ENCODE measurements at regions not wholly inside any gene's neighbourhood (a gene's known extent, or its start where the extent isn't known, plus 50 kb on each side); places are given as distances from the start of the nearest gene placed in this dataset.

DNA sequence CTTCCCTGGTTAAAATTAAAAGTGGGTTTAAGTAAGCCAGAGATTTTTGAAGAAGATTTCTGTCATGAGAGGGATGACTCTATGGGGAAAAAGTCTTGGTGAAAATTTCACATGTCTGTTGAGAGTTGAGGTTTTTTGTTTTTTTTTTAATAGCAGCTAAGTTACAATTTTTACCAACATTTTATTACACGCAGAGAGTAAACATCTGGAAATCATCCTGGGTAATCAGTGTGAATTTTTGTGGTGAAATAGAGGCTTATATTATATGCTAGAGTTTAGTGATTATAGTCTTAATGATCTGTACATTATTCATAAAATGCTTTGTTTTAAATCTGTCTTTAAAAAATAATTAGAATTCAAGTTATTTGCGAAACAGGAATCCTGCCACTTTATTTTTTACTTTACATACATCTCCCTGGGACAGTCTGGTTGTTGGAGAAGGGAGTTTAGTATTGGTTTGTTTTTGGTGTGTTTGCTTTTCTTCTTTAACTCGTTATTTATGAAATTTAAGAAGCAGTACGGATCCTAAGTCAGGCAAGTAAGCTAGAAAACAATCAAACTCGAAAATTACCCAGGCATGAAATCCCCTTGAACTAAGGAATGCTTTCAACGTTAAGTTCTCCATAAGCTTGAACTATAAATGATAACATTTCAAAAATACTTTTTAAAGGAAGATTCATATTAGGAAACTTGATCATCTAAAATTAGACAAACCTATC, 143.4 kb upstream of the TSC22D2 start:
- no peak for DNase-seq

GRCh38 chr3:150261958-150262357, 146.1 kb upstream of the TSC22D2 start:
- no peak for DNase-seq

- DNase-seq: no peak
Measured at GRCh38 chr3:150261418-150261817, 146.7 kb upstream of the TSC22D2 start.

- no peak for DNase-seq
Measured at GRCh38 chr3:150260398-150260710, 147.7 kb upstream of the TSC22D2 start.

DNA sequence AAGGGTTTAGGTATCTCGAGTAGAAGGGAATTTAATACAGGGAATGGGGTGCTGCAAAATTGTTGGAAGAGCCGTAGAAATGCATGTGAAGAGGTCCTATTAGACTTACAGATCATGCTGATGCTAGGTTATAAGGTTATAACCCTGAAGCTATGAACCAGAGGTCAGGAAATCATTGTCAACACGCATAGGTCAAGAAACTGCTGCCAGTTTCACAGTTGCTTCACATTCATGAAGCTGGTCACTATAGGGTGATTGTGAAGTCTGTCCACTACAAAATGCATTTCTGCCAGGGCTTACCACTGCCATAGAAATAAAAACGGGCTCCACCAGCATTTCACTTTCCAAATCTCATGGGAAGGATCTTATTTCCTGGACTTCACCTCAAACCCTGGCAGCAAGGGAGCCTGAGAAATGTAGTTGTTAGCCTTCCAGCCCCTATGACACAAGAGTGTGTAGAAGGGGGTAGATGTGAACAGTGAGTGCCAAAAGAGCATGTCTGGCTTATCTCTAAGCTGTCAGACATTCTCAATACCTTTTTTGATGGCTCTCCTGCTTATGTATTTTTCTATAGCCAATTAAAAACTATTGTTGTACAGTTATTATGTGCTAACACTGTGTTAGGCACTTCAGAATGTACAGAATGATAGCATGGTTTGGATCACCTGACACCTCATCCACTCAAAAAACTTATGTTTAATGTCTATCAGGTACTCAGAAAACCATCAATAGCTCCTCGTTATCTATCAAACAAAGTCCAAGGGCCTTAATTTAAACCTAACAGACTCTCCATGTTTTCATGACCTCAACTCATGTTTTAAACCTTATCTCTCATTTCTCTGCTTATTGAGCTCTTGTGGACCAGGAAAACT, 148.3 kb upstream of the TSC22D2 start:
- DNase-seq: no peak

GRCh38 chr3:150256782-150257181, 151.3 kb upstream of the TSC22D2 start:
- no peak for DNase-seq

GRCh38 chr3:150256318-150256717, 151.8 kb upstream of the TSC22D2 start:
- DNase-seq: no peak

GRCh38 chr3:150255826-150256225, 152.3 kb upstream of the TSC22D2 start:
- no peak for DNase-seq

- DNase-seq: no peak
Measured at GRCh38 chr3:150255413-150255812, 152.7 kb upstream of the TSC22D2 start.

DNA sequence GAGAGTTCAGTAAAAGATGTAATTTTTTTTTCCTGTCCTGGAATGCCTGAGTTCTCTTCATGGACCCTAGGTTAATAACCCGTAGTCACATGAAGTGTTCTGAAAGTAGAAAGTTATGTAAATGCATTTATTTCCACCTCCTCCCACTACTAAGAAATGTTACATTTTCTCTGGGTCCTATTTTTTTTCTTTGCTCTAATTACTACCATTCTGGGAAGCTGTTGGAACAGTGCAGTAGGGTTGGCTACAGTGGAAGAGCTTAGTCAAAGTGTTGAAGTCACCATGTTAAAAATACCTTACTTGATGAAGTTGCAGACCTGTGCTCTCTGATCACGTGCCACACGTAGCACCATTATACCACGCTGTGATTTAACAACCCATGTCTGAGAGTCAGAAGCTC, 153.8 kb upstream of the TSC22D2 start:
- DNase-seq: no peak

- DNase-seq: no peak
Measured at GRCh38 chr3:150253622-150254021, 154.5 kb upstream of the TSC22D2 start.

- no peak for DNase-seq
Measured at GRCh38 chr3:150252462-150252861, 155.6 kb upstream of the TSC22D2 start.

GRCh38 chr3:150251187-150252062, 156.7 kb upstream of the TSC22D2 start:
- DNase-seq: no peak

- DNase-seq: no peak
Measured at GRCh38 chr3:150249779-150250470, 158.2 kb upstream of the TSC22D2 start.

- no peak for DNase-seq
Measured at GRCh38 chr3:150248888-150249681, 159.0 kb upstream of the TSC22D2 start.

GRCh38 chr3:150248116-150248887, 159.8 kb upstream of the TSC22D2 start:
- DNase-seq: no peak

DNA sequence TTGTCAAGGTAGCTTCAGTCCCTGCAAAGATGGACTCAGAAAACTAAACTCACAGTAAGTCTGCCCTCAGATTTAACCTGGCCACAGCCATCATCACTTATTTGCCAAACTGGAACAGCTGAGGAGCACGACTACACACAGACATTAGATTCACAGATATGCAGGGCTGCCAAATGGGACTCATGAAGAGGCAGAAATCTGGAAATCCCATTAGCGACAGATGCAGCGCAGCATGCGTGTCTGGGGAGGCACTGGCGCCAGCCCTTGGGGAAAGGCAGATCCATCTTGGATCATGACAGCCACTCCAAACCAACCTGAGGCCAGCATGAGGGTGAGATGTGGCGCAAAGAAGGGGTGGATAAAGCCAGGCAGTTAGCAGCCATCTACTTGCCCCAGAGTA, 160.7 kb upstream of the TSC22D2 start:
- no peak for DNase-seq

DNA sequence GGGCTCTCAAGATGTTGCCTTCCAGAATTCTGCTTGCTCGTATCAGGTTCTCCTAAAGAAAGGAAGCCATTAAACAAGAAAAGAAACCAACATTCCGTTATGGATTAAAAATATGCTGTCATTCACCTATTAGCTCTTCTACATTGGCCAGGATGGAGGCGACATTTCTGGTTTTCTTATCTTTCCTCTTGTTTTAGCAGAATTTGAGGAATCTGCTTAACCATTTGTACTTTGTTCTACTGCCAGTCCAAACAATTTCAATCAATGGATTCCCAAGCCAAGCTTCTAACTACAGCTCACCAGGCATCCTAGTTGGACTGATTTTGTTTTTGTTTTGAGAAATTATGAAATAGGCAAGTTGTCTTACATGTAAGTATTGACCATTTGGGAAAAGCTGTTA, 164.6 kb upstream of the TSC22D2 start:
- DNase-seq: no peak

DNA sequence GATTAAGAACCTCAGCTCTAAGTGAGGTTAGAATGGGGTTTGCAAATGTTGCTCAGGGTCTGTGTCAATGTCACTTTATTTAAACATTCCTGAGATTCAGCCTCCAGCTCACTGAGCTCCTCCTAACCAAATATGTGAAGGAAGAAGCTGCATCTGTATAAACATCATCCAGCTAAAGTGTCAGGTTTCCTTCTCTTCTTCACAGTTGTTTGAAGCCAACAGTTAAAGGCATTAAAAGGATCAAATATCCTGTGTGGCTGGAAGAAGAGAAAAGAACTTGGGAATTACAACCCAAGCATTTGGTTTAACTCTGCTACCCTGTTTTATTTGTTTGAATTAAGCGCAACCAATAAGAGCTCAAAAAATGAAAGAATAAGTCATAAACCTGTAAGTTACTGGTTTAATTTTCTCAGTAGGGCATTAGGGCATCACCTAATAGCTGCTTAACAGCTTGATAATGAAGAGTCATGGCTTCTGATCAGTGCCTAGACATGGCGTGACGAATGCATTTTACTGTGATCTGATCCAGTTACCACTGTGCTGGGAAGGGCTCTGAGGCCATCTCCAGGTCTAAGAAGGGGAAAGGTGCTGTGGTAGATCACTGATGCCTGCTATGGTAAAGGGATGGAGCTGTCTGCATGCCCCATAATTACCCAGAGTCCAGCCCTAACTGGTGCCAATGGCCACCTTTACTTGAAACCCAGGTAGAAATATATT, 165.7 kb upstream of the TSC22D2 start:
- DNase-seq: no peak

DNA sequence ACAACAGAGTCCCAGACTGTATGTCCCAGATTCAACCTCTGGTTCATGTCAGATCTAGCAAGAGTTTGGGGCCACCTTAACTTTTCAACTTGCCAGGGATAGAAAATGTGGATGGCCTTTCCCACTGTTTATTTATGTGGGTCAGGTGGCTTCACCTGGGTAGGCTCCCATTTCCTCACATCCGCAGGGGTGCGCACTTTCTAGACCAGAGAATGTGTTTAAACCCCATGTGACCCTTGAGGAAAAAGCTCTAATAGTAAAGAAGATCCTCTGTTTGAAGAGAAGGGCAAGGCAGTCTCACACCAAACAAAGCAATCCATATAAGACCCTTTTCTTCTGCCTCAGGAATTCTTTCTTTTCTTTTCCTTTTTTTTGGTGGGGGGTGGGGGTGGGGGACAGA, 167.2 kb upstream of the TSC22D2 start:
- DNase-seq: no peak

DNA sequence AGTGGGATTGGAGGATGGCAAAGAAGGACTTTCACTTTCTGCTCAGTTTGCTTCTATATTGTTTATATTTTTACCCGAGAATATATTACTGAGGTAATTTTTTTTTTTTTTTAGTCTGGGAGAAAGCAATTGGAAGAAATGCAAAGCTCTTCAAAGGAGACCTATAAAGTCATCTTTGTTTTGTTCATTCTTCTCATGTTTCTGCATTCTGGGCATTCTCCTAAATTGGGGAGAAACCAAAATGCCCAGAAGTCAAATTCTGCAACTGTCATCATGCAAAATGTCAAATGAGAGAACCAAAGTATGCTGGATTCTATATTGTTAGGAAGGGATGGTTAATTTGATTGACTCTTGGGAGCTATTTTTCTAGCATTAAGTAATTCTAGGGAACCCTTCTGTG, 168.3 kb upstream of the TSC22D2 start:
- DNase-seq: no peak
